Naive B cell (primary cell): ENCODE measurements at regions not wholly inside any gene's neighbourhood (a gene's known extent, or its start where the extent isn't known, plus 50 kb on each side); places are given as distances from the start of the nearest gene placed in this dataset.
A peak's percentile ranks its signal among the peaks of the same experiment; 100 is the strongest.

Source experiments
- ATAC-seq, 2 donors: fragments of 150-1000 bp; cut with Tn5 transposase; 2 replicates each; pipeline ENCODE4 v1.10.0; 2021; ENCODE audit warnings: low read depth in 2 of 2, mild to moderate bottlenecking in 2 of 2, moderate library complexity in 2 of 2
- DNase-seq: peaks from one replicate; pipeline ENCODE4 v3.0.0; 2022
- H3K27ac Mint-ChIP-seq, 6 donors: one replicate each; pipeline ENCODE4 v1.8.0; 2020 to 2022; ENCODE audit warnings: mild to moderate bottlenecking in 6 of 6, mixed read lengths in 6 of 6, moderate library complexity in 5 of 6, inconsistent platforms in 2 of 6
- H3K27me3 Mint-ChIP-seq, 3 donors: one replicate each; pipeline ENCODE4 v1.8.0; 2021 to 2022; ENCODE audit warnings: mixed read lengths in 3 of 3, mild to moderate bottlenecking in 1 of 3
- H3K36me3 Mint-ChIP-seq, 2 donors: one replicate each; pipeline ENCODE4 v1.8.0; 2020 to 2022; ENCODE audit warnings: mixed read lengths in 2 of 2, inconsistent platforms in 1 of 2, mild to moderate bottlenecking in 1 of 2
- H3K4me1 Mint-ChIP-seq, 3 donors: one replicate each; pipeline ENCODE4 v1.8.0; 2020 to 2022; ENCODE audit warnings: mixed read lengths in 3 of 3, inconsistent platforms in 1 of 3, mild to moderate bottlenecking in 1 of 3, moderate library complexity in 1 of 3
- H3K4me3 Mint-ChIP-seq, 8 donors: one replicate each; pipeline ENCODE4 v1.8.0; 2020 to 2022; ENCODE audit warnings: mild to moderate bottlenecking in 8 of 8, mixed read lengths in 8 of 8, moderate library complexity in 8 of 8, inconsistent platforms in 2 of 8
- H3K9me3 Mint-ChIP-seq, 7 donors: one replicate each; pipeline ENCODE4 v1.8.0; 2020 to 2022; ENCODE audit warnings: mixed read lengths in 7 of 7, mild to moderate bottlenecking in 5 of 7, inconsistent platforms in 2 of 7, moderate library complexity in 1 of 7

- H3K27ac Mint-ChIP-seq = no peak overlapping the region
- peaks cover 0 to 23% (median 4%) of the 10 kb centered on the region in 7 donors for H3K9me3 Mint-ChIP-seq
- ATAC-seq = no peak
- peaks cover 0 to 6% of the 10 kb centered on the region in 2 donors for H3K36me3 Mint-ChIP-seq
- H3K4me3 Mint-ChIP-seq = no peak overlapping the region
- DNase-seq = no peak
- H3K27me3 Mint-ChIP-seq = no peaks in the 10 kb centered on the region
- H3K4me1 Mint-ChIP-seq = peaks cover 0 to 2% (median 0%) of the 10 kb centered on the region in 3 donors
These were observed 671.6 kb upstream of the ZP4 start for GRCh38 chr1:238562341-238562740.

- H3K27me3 Mint-ChIP-seq = no peaks in the 10 kb centered on the region
- H3K9me3 Mint-ChIP-seq = peaks cover 0 to 16% (median 2%) of the 10 kb centered on the region in 7 donors
- H3K4me1 Mint-ChIP-seq = no peaks in the 10 kb centered on the region
- ATAC-seq = no peak
- DNase-seq = no peak
- no peak overlapping the region for H3K27ac Mint-ChIP-seq
- H3K36me3 Mint-ChIP-seq = peaks cover 0 to 2% of the 10 kb centered on the region in 2 donors
- no peak overlapping the region for H3K4me3 Mint-ChIP-seq
These were observed 668.0 kb upstream of the ZP4 start for GRCh38 chr1:238558746-238559145.

GRCh38 chr1:238558156-238558555, 667.4 kb upstream of the ZP4 start:
- no peak for DNase-seq
- Mint-ChIP-seq H3K9me3 (peaks cover 0 to 16% (median 2%) of the 10 kb centered on the region in 7 donors), H3K4me3 (no peak overlapping the region), H3K4me1 (no peaks in the 10 kb centered on the region), H3K27me3 (no peaks in the 10 kb centered on the region), H3K36me3 (no peaks in the 10 kb centered on the region), H3K27ac (no peak overlapping the region)
- no peak for ATAC-seq

GRCh38 chr1:238552271-238552670, 661.5 kb upstream of the ZP4 start:
- Mint-ChIP-seq H3K36me3 (no peaks in the 10 kb centered on the region), H3K4me1 (no peaks in the 10 kb centered on the region), H3K27ac (no peak overlapping the region), H3K4me3 (no peak overlapping the region), H3K9me3 (peaks cover 0 to 4% (median 1%) of the 10 kb centered on the region in 7 donors), H3K27me3 (no peaks in the 10 kb centered on the region)
- DNase-seq (no peak), ATAC-seq (no peak)

GRCh38 chr1:238549137-238549536, 658.4 kb upstream of the ZP4 start:
- no peaks in the 10 kb centered on the region for H3K36me3 Mint-ChIP-seq
- DNase-seq (no peak), ATAC-seq (no peak)
- peaks cover 0 to 8% (median 6%) of the 10 kb centered on the region in 7 donors for H3K9me3 Mint-ChIP-seq
- H3K27ac Mint-ChIP-seq = no peak overlapping the region
- no peaks in the 10 kb centered on the region for H3K4me1 Mint-ChIP-seq
- H3K27me3 Mint-ChIP-seq = no peaks in the 10 kb centered on the region
- H3K4me3 Mint-ChIP-seq = no peak overlapping the region

- Mint-ChIP-seq H3K27me3 (no peaks in the 10 kb centered on the region), H3K27ac (no peak overlapping the region), H3K9me3 (peaks cover 0 to 8% (median 6%) of the 10 kb centered on the region in 7 donors), H3K4me1 (no peaks in the 10 kb centered on the region), H3K36me3 (no peaks in the 10 kb centered on the region), H3K4me3 (no peak overlapping the region)
- DNase-seq (no peak), ATAC-seq (no peak)
These were observed 655.4 kb upstream of the ZP4 start for GRCh38 chr1:238546118-238546517.

- no peaks in the 10 kb centered on the region for H3K36me3 Mint-ChIP-seq
- H3K9me3 Mint-ChIP-seq = peaks cover 0 to 4% (median 0%) of the 10 kb centered on the region in 7 donors
- no peaks in the 10 kb centered on the region for H3K4me1 Mint-ChIP-seq
These were observed 646.9 kb upstream of the ZP4 start for GRCh38 chr1:238537641-238538040.

GRCh38 chr1:238530209-238530851, 639.6 kb upstream of the ZP4 start:
- Mint-ChIP-seq H3K27ac (no peak overlapping the region), H3K4me3 (peak overlapping the region in 1 of 8 donors; percentile 32), H3K36me3 (no peaks in the 10 kb centered on the region), H3K4me1 (no peaks in the 10 kb centered on the region), H3K27me3 (no peaks in the 10 kb centered on the region), H3K9me3 (peaks cover 0 to 8% (median 2%) of the 10 kb centered on the region in 7 donors)
- ATAC-seq = no peak
- DNase-seq = no peak

More at GRCh38 chr1:238537641-238538040, 646.9 kb upstream of the ZP4 start:
- ATAC-seq (no peak), DNase-seq (no peak)
- no peak overlapping the region for H3K27ac Mint-ChIP-seq
- H3K4me3 Mint-ChIP-seq = no peak overlapping the region
- H3K27me3 Mint-ChIP-seq = no peaks in the 10 kb centered on the region

- DNase-seq = no peak
- Mint-ChIP-seq H3K27ac (no peak overlapping the region), H3K4me3 (no peak overlapping the region), H3K36me3 (no peaks in the 10 kb centered on the region), H3K9me3 (peaks cover 2 to 27% (median 15%) of the 10 kb centered on the region in 7 donors), H3K4me1 (no peaks in the 10 kb centered on the region), H3K27me3 (no peaks in the 10 kb centered on the region)
- ATAC-seq = no peak
These were observed 627.0 kb upstream of the ZP4 start for GRCh38 chr1:238517711-238518110.

- H3K27me3 Mint-ChIP-seq = no peaks in the 10 kb centered on the region
These were observed 610.6 kb upstream of the ZP4 start for GRCh38 chr1:238501290-238501689.

GRCh38 chr1:238499021-238499420, 608.3 kb upstream of the ZP4 start:
- no peak overlapping the region for H3K4me3 Mint-ChIP-seq
- ATAC-seq (no peak), DNase-seq (no peak)
- H3K27ac Mint-ChIP-seq = no peak overlapping the region
- peaks cover 0 to 17% (median 7%) of the 10 kb centered on the region in 7 donors for H3K9me3 Mint-ChIP-seq
- no peaks in the 10 kb centered on the region for H3K27me3 Mint-ChIP-seq
- no peaks in the 10 kb centered on the region for H3K36me3 Mint-ChIP-seq
- no peaks in the 10 kb centered on the region for H3K4me1 Mint-ChIP-seq

More at GRCh38 chr1:238501290-238501689, 610.6 kb upstream of the ZP4 start:
- no peak overlapping the region for H3K27ac Mint-ChIP-seq
- no peaks in the 10 kb centered on the region for H3K4me1 Mint-ChIP-seq
- ATAC-seq (no peak), DNase-seq (no peak)
- peaks cover 0 to 17% (median 7%) of the 10 kb centered on the region in 7 donors for H3K9me3 Mint-ChIP-seq
- no peaks in the 10 kb centered on the region for H3K36me3 Mint-ChIP-seq
- H3K4me3 Mint-ChIP-seq = no peak overlapping the region

GRCh38 chr1:238492271-238492670, 601.5 kb upstream of the ZP4 start:
- no peaks in the 10 kb centered on the region for H3K27me3 Mint-ChIP-seq
- H3K27ac Mint-ChIP-seq = no peak overlapping the region
- no peaks in the 10 kb centered on the region for H3K4me1 Mint-ChIP-seq
- no peak overlapping the region for H3K4me3 Mint-ChIP-seq
- ATAC-seq = no peak
- no peaks in the 10 kb centered on the region for H3K9me3 Mint-ChIP-seq
- H3K36me3 Mint-ChIP-seq = no peaks in the 10 kb centered on the region
- DNase-seq = no peak

GRCh38 chr1:238491265-238491664, 600.5 kb upstream of the ZP4 start:
- Mint-ChIP-seq H3K9me3 (peaks cover 0 to 4% (median 0%) of the 10 kb centered on the region in 7 donors), H3K27me3 (no peaks in the 10 kb centered on the region)

GRCh38 chr1:238489006-238489405, 598.3 kb upstream of the ZP4 start:
- no peak overlapping the region for H3K27ac Mint-ChIP-seq
- H3K4me3 Mint-ChIP-seq = no peak overlapping the region
- no peaks in the 10 kb centered on the region for H3K4me1 Mint-ChIP-seq
- ATAC-seq (no peak), DNase-seq (no peak)
- no peaks in the 10 kb centered on the region for H3K27me3 Mint-ChIP-seq
- H3K9me3 Mint-ChIP-seq = peaks cover 0 to 4% (median 0%) of the 10 kb centered on the region in 7 donors
- no peaks in the 10 kb centered on the region for H3K36me3 Mint-ChIP-seq

More at GRCh38 chr1:238491265-238491664, 600.5 kb upstream of the ZP4 start:
- no peak for ATAC-seq
- DNase-seq = no peak
- Mint-ChIP-seq H3K4me3 (no peak overlapping the region), H3K4me1 (no peaks in the 10 kb centered on the region), H3K36me3 (no peaks in the 10 kb centered on the region), H3K27ac (no peak overlapping the region)
